ENCODE measurements at regions not wholly inside any gene's neighbourhood (a gene's known extent, or its start where the extent isn't known, plus 50 kb on each side); places are given as distances from the start of the nearest gene placed in this dataset.

GRCh38 chr1:29896300-29896699, 660.0 kb downstream of the PTPRU start:
- no peaks in the 10 kb centered on the region for H3K4me1 ChIP-seq (ENCODE audit: control insufficient read depth in 1 of 2, insufficient read depth in 2 of 2, low read length in 2 of 2)
- BruUV-seq (replicated peaks): no TSS peak
- H3K4me2 ChIP-seq (ENCODE audit: low read length): no peak overlapping the region
- ATAC-seq (no peak), DNase-seq (ENCODE audit: low read depth, low spot score) (no peak)
- H3K9me2 ChIP-seq (ENCODE audit: insufficient read depth): no peaks in the 10 kb centered on the region
- ChIA-PET CTCF (no interaction called here), POLR2A (no interaction called here), RAD21 (ENCODE audit: low non-redundant PET in 1 of 2, low total read pairs in 2 of 2, uncharacterized antibody in 2 of 2, unreplicated experiment in 2 of 2) (no interaction called here)
- no peak overlapping the region for H3K27ac ChIP-seq (ENCODE audit: low read depth, low read length)
- intact Hi-C loops (cut with micrococcal nuclease): no loop called here
- H3K79me2 ChIP-seq (ENCODE audit: insufficient read depth, low read length): no peaks in the 10 kb centered on the region
- peaks cover 60% of the 10 kb centered on the region for H3K27me3 ChIP-seq (ENCODE audit: insufficient read depth, low read length)
- no peak overlapping the region for H2AFZ ChIP-seq (ENCODE audit: low read depth, low read length, poor library complexity, severe bottlenecking)
- no peaks in the 10 kb centered on the region for H3K9me3 ChIP-seq (ENCODE audit: control insufficient read depth in 1 of 2, insufficient read depth in 1 of 2, low read depth in 1 of 2, low read length in 2 of 2)
- H3K4me3 ChIP-seq (replicated peaks in 1 of 2; ENCODE audit: low read depth in 1 of 2, low read length in 2 of 2): no peak overlapping the region
- H4K20me1 ChIP-seq (ENCODE audit: insufficient read depth): no peaks in the 10 kb centered on the region
- no peak overlapping the region for H3K9ac ChIP-seq (ENCODE audit: low read length)
- TF ChIP-seq FOSL1 (IDR thresholded peaks at IDR 0.05; ENCODE audit: low read depth) (no peak), SP1 (IDR thresholded peaks at IDR 0.05; ENCODE audit: low read depth) (no peak), EZH2 (IDR thresholded peaks at IDR 0.05) (no peak), SRF (IDR thresholded peaks at IDR 0.05; ENCODE audit: low read depth) (no peak), MAX (IDR thresholded peaks at IDR 0.05) (no peak), RAD21 (IDR thresholded peaks at IDR 0.05; ENCODE audit: low read depth) (no peak), ELF1 (IDR thresholded peaks at IDR 0.05; ENCODE audit: borderline replicate concordance, low read depth) (no peak), YY1 (IDR thresholded peaks at IDR 0.05; ENCODE audit: extremely low read depth, insufficient replicate concordance, low read depth, low read length) (no peak), EZH2phosphoT487 (IDR thresholded peaks at IDR 0.05; ENCODE audit: borderline replicate concordance) (no peak), ZFX (IDR thresholded peaks at IDR 0.05) (no peak), EGR1 (IDR thresholded peaks at IDR 0.05; ENCODE audit: low read depth) (no peak), TCF7L2 (IDR thresholded peaks at IDR 0.05; ENCODE audit: borderline replicate concordance, extremely low read depth, insufficient read depth, insufficient read length) (no peak), REST (IDR thresholded peaks at IDR 0.05; ENCODE audit: low read depth) (no peak), POLR2AphosphoS5 (IDR thresholded peaks at IDR 0.05; ENCODE audit: low read depth, low read length) (no peak)
- TF ChIP-seq, protein P1, sequence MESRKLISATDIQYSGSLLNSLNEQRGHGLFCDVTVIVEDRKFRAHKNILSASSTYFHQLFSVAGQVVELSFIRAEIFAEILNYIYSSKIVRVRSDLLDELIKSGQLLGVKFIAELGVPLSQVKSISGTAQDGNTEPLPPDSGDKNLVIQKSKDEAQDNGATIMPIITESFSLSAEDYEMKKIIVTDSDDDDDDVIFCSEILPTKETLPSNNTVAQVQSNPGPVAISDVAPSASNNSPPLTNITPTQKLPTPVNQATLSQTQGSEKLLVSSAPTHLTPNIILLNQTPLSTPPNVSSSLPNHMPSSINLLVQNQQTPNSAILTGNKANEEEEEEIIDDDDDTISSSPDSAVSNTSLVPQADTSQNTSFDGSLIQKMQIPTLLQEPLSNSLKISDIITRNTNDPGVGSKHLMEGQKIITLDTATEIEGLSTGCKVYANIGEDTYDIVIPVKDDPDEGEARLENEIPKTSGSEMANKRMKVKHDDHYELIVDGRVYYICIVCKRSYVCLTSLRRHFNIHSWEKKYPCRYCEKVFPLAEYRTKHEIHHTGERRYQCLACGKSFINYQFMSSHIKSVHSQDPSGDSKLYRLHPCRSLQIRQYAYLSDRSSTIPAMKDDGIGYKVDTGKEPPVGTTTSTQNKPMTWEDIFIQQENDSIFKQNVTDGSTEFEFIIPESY (IDR thresholded peaks at IDR 0.05; ENCODE audit: extremely low read depth, insufficient replicate concordance, low read length): no peak
- no peaks in the 10 kb centered on the region for H3K36me3 ChIP-seq (ENCODE audit: control insufficient read depth in 1 of 2, insufficient read depth in 2 of 2, low read length in 2 of 2)

All from HCT116 (cell line).